ENCODE measurements at regions not wholly inside any gene's neighbourhood (a gene's known extent, or its start where the extent isn't known, plus 50 kb on each side); places are given as distances from the start of the nearest gene placed in this dataset.
A peak's percentile ranks its signal among the peaks of the same experiment; 100 is the strongest.

GRCh38 chr21:27108228-27108627, 141.3 kb upstream of the ADAMTS5 start:
- TF ChIP-seq, protein P1, sequence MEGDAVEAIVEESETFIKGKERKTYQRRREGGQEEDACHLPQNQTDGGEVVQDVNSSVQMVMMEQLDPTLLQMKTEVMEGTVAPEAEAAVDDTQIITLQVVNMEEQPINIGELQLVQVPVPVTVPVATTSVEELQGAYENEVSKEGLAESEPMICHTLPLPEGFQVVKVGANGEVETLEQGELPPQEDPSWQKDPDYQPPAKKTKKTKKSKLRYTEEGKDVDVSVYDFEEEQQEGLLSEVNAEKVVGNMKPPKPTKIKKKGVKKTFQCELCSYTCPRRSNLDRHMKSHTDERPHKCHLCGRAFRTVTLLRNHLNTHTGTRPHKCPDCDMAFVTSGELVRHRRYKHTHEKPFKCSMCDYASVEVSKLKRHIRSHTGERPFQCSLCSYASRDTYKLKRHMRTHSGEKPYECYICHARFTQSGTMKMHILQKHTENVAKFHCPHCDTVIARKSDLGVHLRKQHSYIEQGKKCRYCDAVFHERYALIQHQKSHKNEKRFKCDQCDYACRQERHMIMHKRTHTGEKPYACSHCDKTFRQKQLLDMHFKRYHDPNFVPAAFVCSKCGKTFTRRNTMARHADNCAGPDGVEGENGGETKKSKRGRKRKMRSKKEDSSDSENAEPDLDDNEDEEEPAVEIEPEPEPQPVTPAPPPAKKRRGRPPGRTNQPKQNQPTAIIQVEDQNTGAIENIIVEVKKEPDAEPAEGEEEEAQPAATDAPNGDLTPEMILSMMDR (IDR thresholded peaks at IDR 0.05) = no peak
- H3K4me1 Mint-ChIP-seq = peaks cover 40% of the 10 kb centered on the region

DNA sequence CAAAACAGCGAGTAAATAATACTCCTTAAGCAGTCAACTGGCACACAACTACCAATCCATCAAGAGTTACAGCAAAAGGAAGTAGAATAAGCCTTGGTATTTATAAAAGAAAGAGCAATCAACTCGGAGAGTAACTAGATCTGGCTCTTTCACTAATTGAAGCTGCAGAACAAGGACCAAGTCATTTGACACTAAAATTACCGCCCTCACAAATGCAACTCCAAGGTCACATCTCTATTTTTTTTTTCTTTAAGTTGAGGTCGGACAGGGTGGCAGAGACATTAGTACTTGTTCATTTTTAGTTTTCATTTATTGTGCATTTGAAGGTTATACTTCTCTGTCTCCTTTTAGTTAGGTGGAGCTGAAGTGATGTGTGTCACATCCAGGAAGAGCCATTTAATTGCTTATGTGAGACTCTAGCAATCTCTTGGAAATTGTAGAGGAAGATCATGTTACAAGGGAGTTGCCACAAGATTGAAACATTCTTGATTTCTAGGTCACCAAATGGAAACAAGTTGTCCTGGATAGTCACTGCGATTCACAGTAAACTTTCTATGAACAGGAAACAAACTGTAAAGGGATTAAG, 138.1 kb upstream of the ADAMTS5 start:
- Mint-ChIP-seq H3K4me3 (peak overlapping the region; percentile 31), H3K27me3 (ENCODE audit: low read depth, poor library complexity) (no peaks in the 10 kb centered on the region), H3K27ac (peak overlapping the region; percentile 91), H3K9me3 (peaks cover 16% of the 10 kb centered on the region), H3K4me1 (peaks cover 47% of the 10 kb centered on the region), H3K36me3 (ENCODE audit: low read depth) (no peaks in the 10 kb centered on the region)
- DNase-seq = no peak
- TF ChIP-seq, protein P1 (IDR thresholded peaks at IDR 0.05) = no peak

More at GRCh38 chr21:27108228-27108627, 141.3 kb upstream of the ADAMTS5 start:
- H3K9me3 Mint-ChIP-seq = no peaks in the 10 kb centered on the region
- no peaks in the 10 kb centered on the region for H3K27me3 Mint-ChIP-seq (ENCODE audit: low read depth, poor library complexity)
- H3K36me3 Mint-ChIP-seq (ENCODE audit: low read depth) = no peaks in the 10 kb centered on the region
- no peak for DNase-seq
- H3K4me3 Mint-ChIP-seq = no peak overlapping the region
- H3K27ac Mint-ChIP-seq = no peak overlapping the region

DNA sequence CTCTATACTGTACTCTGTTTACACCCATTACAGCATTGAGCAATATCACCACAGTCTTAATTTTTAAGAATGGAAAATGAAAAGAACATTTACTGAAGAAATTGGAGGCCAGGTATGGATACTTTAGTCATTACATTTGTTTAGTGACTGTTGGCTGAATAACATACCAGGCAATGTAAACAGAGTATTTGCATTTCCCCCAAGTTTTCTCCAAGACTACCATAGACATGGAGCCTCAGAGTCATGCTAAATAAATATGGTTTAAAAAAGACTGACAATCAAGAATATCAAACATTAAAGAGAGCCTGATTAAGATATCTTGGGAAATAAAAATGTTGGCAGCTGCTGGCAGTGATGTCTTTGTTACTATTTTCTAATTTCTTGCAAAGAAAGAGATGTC, 136.9 kb upstream of the ADAMTS5 start:
- peaks cover 47% of the 10 kb centered on the region for H3K4me1 Mint-ChIP-seq
- H3K27ac Mint-ChIP-seq = no peak overlapping the region
- H3K36me3 Mint-ChIP-seq (ENCODE audit: low read depth) = no peaks in the 10 kb centered on the region

GRCh38 chr21:27101523-27101922, 134.6 kb upstream of the ADAMTS5 start:
- H3K4me1 Mint-ChIP-seq = peaks cover 40% of the 10 kb centered on the region
- H3K27ac Mint-ChIP-seq = no peak overlapping the region
- no peak overlapping the region for H3K4me3 Mint-ChIP-seq
- peaks cover 23% of the 10 kb centered on the region for H3K9me3 Mint-ChIP-seq
- H3K36me3 Mint-ChIP-seq (ENCODE audit: low read depth) = no peaks in the 10 kb centered on the region
- DNase-seq = no peak
- no peaks in the 10 kb centered on the region for H3K27me3 Mint-ChIP-seq (ENCODE audit: low read depth, poor library complexity)
- TF ChIP-seq, protein P1 (IDR thresholded peaks at IDR 0.05) = no peak

More for the DNA sequence above, 136.9 kb upstream of the ADAMTS5 start:
- Mint-ChIP-seq H3K27me3 (ENCODE audit: low read depth, poor library complexity) (no peaks in the 10 kb centered on the region), H3K4me3 (no peak overlapping the region), H3K9me3 (peaks cover 23% of the 10 kb centered on the region)
- no peak for DNase-seq
- TF ChIP-seq, protein P1 (IDR thresholded peaks at IDR 0.05) = no peak

- Mint-ChIP-seq H3K4me1 (no peaks in the 10 kb centered on the region), H3K27ac (no peak overlapping the region), H3K36me3 (ENCODE audit: low read depth) (no peaks in the 10 kb centered on the region), H3K9me3 (peaks cover 4% of the 10 kb centered on the region), H3K4me3 (no peak overlapping the region), H3K27me3 (ENCODE audit: low read depth, poor library complexity) (no peaks in the 10 kb centered on the region)
- TF ChIP-seq, protein P1 (IDR thresholded peaks at IDR 0.05) = no peak
- no peak for DNase-seq
Measured at GRCh38 chr21:27094184-27094948, 127.5 kb upstream of the ADAMTS5 start.

Measured in nephron progenitor cell (in vitro differentiated cells).